ENCODE measurements at regions not wholly inside any gene's neighbourhood (a gene's known extent, or its start where the extent isn't known, plus 50 kb on each side); places are given as distances from the start of the nearest gene placed in this dataset.

- TF ChIP-seq POLR2A (IDR thresholded peaks at IDR 0.05; ENCODE audit: low read length) (no peak), GATA1 (IDR thresholded peaks at IDR 0.05; ENCODE audit: low read depth, low read length) (no peak)
These were observed 271.5 kb downstream of the SOX9 start for GRCh38 chr17:72392056-72393010.
